ENCODE measurements at regions not wholly inside any gene's neighbourhood (a gene's known extent, or its start where the extent isn't known, plus 50 kb on each side); places are given as distances from the start of the nearest gene placed in this dataset.

DNA sequence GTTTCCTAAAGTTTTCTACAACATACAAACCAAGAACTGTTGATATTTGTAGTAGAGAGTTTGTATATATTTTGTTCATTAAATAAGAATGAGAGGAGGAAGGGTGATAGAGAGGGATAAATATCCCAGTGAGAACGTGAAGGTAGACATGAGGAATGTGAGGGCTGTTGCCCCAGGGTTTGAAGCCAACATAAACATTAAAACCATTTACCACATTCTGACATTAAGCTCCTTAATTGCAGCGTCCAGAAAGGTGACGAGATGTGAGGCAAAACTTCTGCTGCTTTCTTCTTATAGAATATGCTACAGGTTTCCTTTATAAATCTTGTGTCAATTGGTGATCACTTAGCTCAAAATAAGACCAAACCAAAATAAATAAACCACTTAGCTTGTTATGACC is 267.8 kb upstream of the CNTN4 start:
- no peak for TF ChIP-seq ZFX (IDR thresholded peaks at IDR 0.05; ENCODE audit: borderline replicate concordance)
- TF ChIP-seq, protein P1, sequence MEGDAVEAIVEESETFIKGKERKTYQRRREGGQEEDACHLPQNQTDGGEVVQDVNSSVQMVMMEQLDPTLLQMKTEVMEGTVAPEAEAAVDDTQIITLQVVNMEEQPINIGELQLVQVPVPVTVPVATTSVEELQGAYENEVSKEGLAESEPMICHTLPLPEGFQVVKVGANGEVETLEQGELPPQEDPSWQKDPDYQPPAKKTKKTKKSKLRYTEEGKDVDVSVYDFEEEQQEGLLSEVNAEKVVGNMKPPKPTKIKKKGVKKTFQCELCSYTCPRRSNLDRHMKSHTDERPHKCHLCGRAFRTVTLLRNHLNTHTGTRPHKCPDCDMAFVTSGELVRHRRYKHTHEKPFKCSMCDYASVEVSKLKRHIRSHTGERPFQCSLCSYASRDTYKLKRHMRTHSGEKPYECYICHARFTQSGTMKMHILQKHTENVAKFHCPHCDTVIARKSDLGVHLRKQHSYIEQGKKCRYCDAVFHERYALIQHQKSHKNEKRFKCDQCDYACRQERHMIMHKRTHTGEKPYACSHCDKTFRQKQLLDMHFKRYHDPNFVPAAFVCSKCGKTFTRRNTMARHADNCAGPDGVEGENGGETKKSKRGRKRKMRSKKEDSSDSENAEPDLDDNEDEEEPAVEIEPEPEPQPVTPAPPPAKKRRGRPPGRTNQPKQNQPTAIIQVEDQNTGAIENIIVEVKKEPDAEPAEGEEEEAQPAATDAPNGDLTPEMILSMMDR (IDR thresholded peaks at IDR 0.05): no peak
- H3K27ac ChIP-seq: no peak overlapping the region

DNA sequence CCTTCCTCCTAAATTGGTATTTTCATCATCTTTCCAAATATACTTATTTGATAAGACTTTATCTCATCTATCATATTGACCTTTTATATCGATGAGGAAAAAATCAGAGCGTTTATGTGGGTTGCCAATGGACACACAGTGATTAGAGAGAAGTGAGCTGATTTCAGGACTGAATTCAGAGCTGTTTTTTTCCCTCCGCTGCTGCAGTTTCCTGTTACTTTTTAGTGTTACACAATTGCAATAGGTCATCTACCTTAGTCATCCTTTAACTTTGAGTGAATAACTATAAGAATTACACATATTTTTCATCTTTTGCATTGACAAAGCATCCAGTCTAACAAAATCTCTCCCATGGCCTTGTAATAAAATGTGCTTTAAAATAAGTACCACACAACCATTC is 266.3 kb upstream of the CNTN4 start:
- H3K27ac ChIP-seq: no peak overlapping the region
- TF ChIP-seq, protein P1 (IDR thresholded peaks at IDR 0.05): no peak
- no peak for TF ChIP-seq ZFX (IDR thresholded peaks at IDR 0.05; ENCODE audit: borderline replicate concordance)

DNA sequence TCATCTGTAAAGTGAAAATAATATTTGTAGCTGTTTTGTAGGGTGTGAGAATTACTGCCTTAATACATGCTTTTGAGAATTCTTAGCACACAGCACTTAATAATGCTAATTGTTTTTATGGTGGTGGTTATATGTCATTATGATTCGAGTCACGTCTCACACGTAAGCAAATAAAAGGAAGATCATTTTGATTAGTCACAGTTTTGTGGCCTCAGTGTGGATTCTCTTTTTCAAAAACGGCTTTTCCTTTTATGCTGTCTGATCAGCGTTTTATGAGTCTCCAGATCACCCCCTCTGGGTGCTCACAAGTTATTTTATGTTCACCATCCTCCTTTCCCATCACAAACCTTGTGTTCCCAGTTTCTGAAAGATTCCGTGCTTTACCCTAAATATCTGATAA is 255.6 kb upstream of the CNTN4 start:
- no peak overlapping the region for H3K27ac ChIP-seq
- TF ChIP-seq ZFX (IDR thresholded peaks at IDR 0.05; ENCODE audit: borderline replicate concordance): no peak
- TF ChIP-seq, protein P1 (IDR thresholded peaks at IDR 0.05): no peak

DNA sequence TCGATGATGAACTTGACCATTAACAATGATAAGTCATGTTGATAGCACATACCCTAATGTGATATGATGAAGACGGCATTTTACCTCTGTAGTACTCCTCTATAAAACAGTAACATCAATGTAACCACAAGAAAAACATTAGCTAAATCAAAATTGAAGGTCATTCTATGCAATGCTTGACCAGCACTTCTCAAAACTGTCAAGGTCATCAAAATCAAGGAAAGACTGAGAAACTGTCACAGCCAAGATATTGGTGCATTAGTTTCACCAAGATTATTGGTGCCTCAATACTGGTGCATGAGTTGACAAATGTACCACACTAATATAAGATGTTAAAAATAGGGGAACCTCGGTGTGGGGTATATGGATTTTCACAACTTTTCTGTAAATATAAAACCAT is 251.1 kb upstream of the CNTN4 start:
- TF ChIP-seq, protein P1 (IDR thresholded peaks at IDR 0.05): no peak
- no peak for TF ChIP-seq ZFX (IDR thresholded peaks at IDR 0.05; ENCODE audit: borderline replicate concordance)
- H3K27ac ChIP-seq: no peak overlapping the region

DNA sequence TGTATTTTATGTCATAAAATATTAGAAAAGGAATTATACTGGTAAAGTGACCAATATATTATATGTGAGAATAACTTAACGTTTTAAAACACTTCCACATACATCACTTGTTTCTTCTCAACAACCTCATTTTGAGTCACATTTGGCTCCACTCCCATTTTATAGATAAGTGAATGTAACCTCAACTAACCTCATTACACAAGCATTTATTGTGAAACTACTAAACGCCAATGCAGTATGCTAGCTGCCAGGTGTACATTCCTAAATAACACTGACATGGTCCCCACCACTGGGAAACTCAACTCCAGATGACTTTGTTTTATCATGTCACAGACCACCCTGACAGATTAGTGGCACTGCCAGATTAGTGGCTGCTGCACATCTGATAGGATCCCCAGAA is 249.7 kb upstream of the CNTN4 start:
- TF ChIP-seq, protein P1 (IDR thresholded peaks at IDR 0.05): no peak
- TF ChIP-seq ZFX (IDR thresholded peaks at IDR 0.05; ENCODE audit: borderline replicate concordance): no peak
- H3K27ac ChIP-seq: no peak overlapping the region

DNA sequence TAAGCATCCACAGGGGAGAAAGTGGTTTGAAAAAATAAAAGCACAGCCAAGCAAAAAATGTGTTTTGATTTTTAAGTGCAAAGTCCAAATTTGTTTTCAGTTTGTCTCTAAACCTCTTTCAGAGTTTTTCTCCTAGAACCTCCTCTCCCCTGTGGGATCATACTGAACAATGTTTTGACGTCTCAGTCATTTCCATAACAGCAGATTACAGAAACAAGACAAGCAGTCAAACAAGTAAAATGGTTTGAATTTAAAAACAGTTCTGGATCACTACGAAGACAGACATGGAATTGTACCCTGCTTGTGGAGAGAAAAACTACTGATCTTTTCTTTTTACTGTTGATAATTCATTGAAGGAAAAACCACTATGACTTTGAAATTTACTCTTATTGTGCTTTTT is 245.7 kb upstream of the CNTN4 start:
- no peak overlapping the region for H3K27ac ChIP-seq
- TF ChIP-seq ZFX (IDR thresholded peaks at IDR 0.05; ENCODE audit: borderline replicate concordance): no peak
- TF ChIP-seq, protein P1 (IDR thresholded peaks at IDR 0.05): no peak

DNA sequence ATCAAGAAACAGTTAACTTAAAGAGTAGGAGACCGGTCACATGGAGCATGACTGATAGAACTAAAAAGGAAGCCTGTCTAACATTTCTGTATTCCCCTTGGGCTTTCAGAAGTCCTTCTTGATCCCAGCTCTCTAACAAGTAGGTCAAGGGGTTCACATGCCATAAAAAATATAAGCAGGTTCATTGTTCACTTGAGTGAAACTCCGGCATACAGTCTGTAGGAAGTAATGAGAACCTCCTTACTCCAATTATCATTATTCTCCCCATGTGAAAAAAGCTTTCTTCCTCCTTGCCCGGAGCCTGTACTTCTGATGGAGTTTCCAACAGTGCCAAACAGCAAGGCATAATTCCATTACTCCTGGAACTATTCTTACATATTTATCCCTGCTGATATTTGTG is 242.8 kb upstream of the CNTN4 start:
- no peak for TF ChIP-seq ZFX (IDR thresholded peaks at IDR 0.05; ENCODE audit: borderline replicate concordance)
- TF ChIP-seq, protein P1 (IDR thresholded peaks at IDR 0.05): no peak
- no peak overlapping the region for H3K27ac ChIP-seq

All from 22Rv1 (cell line).